GM12878 (cell line): ENCODE measurements at regions not wholly inside any gene's neighbourhood (a gene's known extent, or its start where the extent isn't known, plus 50 kb on each side); places are given as distances from the start of the nearest gene placed in this dataset.
A peak's percentile ranks its signal among the peaks of the same experiment; 100 is the strongest.

ENCODE experiments used
- ATAC-seq: fragments of 200-7000 bp; cut with Tn5 transposase; 3 replicates; pipeline ENCODE4 v1.9.1; 2020; ENCODE audit warnings: mild to moderate bottlenecking, moderate library complexity
- BruUV-seq: library from RNA; stranded (reverse); fragments of 400-500 nt; replicated peaks from 2 replicates; lab custom pipeline; 2021; lab: Mats Ljungman, UMichigan
- CTCF ChIA-PET: fragments of 300-600 bp; sonication (Branson Sonifier 250); formaldehyde crosslinking; extraction: SDS; loops from one replicate; lab custom pipeline; 2021; ENCODE audit warnings: inconsistent platforms; lab: Yijun Ruan, JAX
- POLR2A ChIA-PET: fragments of 350-600 bp; formaldehyde crosslinking; extraction: SDS; loops from one replicate; lab custom pipeline; 2021; ENCODE audit warnings: inconsistent platforms; lab: Charles Lee
- RAD21 ChIA-PET: fragments of 300-600 bp; sonication (Branson Sonifier 250); formaldehyde crosslinking; loops from one replicate; lab custom pipeline; 2023; ENCODE audit warnings: antibody characterized with exemption; ENCODE audit not compliant: unreplicated experiment; lab: Charles Lee
- SMC1A ChIA-PET: fragments of 300-600 bp; sonication (Branson Sonifier 250); formaldehyde crosslinking; loops from one replicate; lab custom pipeline; 2023; ENCODE audit not compliant: unreplicated experiment, uncharacterized antibody; lab: Charles Lee
- DNase-seq: peaks from one replicate; pipeline ENCODE4 v3.0.0-alpha.2; 2011; ENCODE audit warnings: low read depth, low spot score
- FAIRE-seq: peaks from 3 replicates; lab custom pipeline; 2011; peaks lifted over from hg19 to GRCh38; lab: Jason Lieb, UNC
- H2AFZ ChIP-seq: 2 replicates; pipeline ENCODE4 v1.6.0; 2011; ENCODE audit warnings: low read depth, low read length, control low read depth; ENCODE audit not compliant: control insufficient read depth
- H3K27ac ChIP-seq: 2 replicates; pipeline ENCODE4 v1.5.1; 2011; ENCODE audit warnings: control low read depth; ENCODE audit not compliant: control insufficient read depth, insufficient read depth
- H3K27me3 ChIP-seq, 2 experiments: replicated peaks in 1 of 2; 2 replicates each; pipeline versions ENCODE4 v1.6.0 to v1.6.1; 2011; ENCODE audit warnings: low read length in 1 of 2; ENCODE audit not compliant: control insufficient read depth in 2 of 2, insufficient read depth in 2 of 2
- H3K36me3 ChIP-seq, 2 experiments: 2 replicates each; pipeline ENCODE4 v1.5.1; 2011; ENCODE audit warnings: low read length in 1 of 2; ENCODE audit not compliant: control insufficient read depth in 2 of 2, insufficient read depth in 2 of 2
- H3K4me1 ChIP-seq: 2 replicates; pipeline ENCODE4 v1.6.1; 2011; ENCODE audit warnings: mild to moderate bottlenecking, low read length, moderate library complexity, mixed read lengths; ENCODE audit not compliant: control insufficient read depth, insufficient read depth
- H3K4me2 ChIP-seq: 2 replicates; pipeline ENCODE4 v1.6.0; 2011; ENCODE audit warnings: control low read depth; ENCODE audit not compliant: control insufficient read depth, insufficient read depth
- H3K4me3 ChIP-seq: fragments of 200-600 bp; sonication (generic); 2 replicates; pipeline ENCODE4 v1.5.1; 2016
- H3K79me2 ChIP-seq: 2 replicates; pipeline ENCODE4 v1.6.0; 2011; ENCODE audit warnings: low read length; ENCODE audit not compliant: control insufficient read depth, insufficient read depth
- H3K9ac ChIP-seq: 2 replicates; pipeline ENCODE4 v1.8.0; 2011; ENCODE audit warnings: low read length, control low read depth, mixed read lengths; ENCODE audit not compliant: control insufficient read depth, insufficient read depth
- H3K9me3 ChIP-seq: replicated peaks from 3 replicates; pipeline ENCODE4 v1.5.1; 2011; ENCODE audit warnings: mild to moderate bottlenecking, low read length; ENCODE audit not compliant: control insufficient read depth, insufficient read depth
- H4K20me1 ChIP-seq: 2 replicates; pipeline ENCODE4 v1.6.0; 2011; ENCODE audit not compliant: control insufficient read depth, insufficient read depth
- BCL11A ChIP-seq: IDR thresholded peaks from 2 replicates; pipeline ENCODE4 v1.6.1; 2011; ENCODE audit warnings: low read depth, low read length
- BHLHE40 ChIP-seq, 2 experiments: fragments of 450-650 bp in 1 of 2; IDR thresholded peaks; 2 replicates each; pipeline ENCODE4 v1.6.1; 2011 to 2017; ENCODE audit warnings: low read depth in 2 of 2, borderline replicate concordance in 1 of 2, improper control_type of control experiment in 1 of 2, low read length in 1 of 2, mild to moderate bottlenecking in 1 of 2
- CREM ChIP-seq: IDR thresholded peaks from 2 replicates; pipeline ENCODE4 v1.6.1; 2014; ENCODE audit warnings: antibody characterized with exemption, low read depth
- FOXK2 ChIP-seq: fragments of 450-650 bp; IDR thresholded peaks from 2 replicates; pipeline ENCODE4 v1.6.1; 2017; ENCODE audit warnings: mild to moderate bottlenecking, moderate library complexity
- HDAC6 ChIP-seq: fragments of 200-600 bp; sonication (generic); IDR thresholded peaks from one replicate; pipeline ENCODE4 v1.8.0; 2017; ENCODE audit warnings: antibody characterized with exemption; ENCODE audit not compliant: unreplicated experiment
- KLF5 ChIP-seq: fragments of 450-650 bp; IDR thresholded peaks from 2 replicates; pipeline ENCODE4 v1.6.1; 2014; ENCODE audit warnings: mild to moderate bottlenecking; ENCODE audit not compliant: partially characterized antibody
- MTA2 ChIP-seq: fragments of 450-650 bp; IDR thresholded peaks from 2 replicates; pipeline ENCODE4 v1.6.1; 2016; ENCODE audit warnings: low read depth, mild to moderate bottlenecking, moderate library complexity
- POLR2AphosphoS2 ChIP-seq: IDR thresholded peaks from 2 replicates; pipeline ENCODE4 v1.6.1; 2011; ENCODE audit warnings: low read depth, mild to moderate bottlenecking, low read length, improper control_type of control experiment, moderate library complexity
- RUNX3 ChIP-seq: IDR thresholded peaks from 2 replicates; pipeline ENCODE4 v1.6.1; 2012; ENCODE audit warnings: low read length, inconsistent platforms
- SMC3 ChIP-seq: IDR thresholded peaks from 2 replicates; pipeline ENCODE4 v1.6.1; 2011; ENCODE audit warnings: low read length, improper control_type of control experiment, borderline replicate concordance
- TCF12 ChIP-seq: IDR thresholded peaks from 2 replicates; pipeline ENCODE4 v1.6.1; 2011; ENCODE audit warnings: low read depth, mild to moderate bottlenecking, low read length
- WGBS: methylation state at CpG from one replicate; pipeline ENCODE4 v1.1.6; 2016; ENCODE audit warnings: low lambda C conversion rate; ENCODE audit not compliant: insufficient replicate concordance, insufficient coverage; ENCODE audit errors: missing lambda C conversion rate; 5-methylcytosine and 5-hydroxymethylcytosine counted together
- in situ Hi-C: fragments of 300-500 bp; cut with MboI; formaldehyde crosslinking; loops from 9 replicates; pipeline ENCODE4 v1.14.3; 2018; ENCODE audit warnings: mixed read lengths
- intact Hi-C: fragments of 100-400 bp; cut with micrococcal nuclease; formaldehyde crosslinking; loops from one replicate; pipeline ENCODE4 v1.14.2; 2022; ENCODE audit not compliant: unreplicated experiment
- TF ChIP-seq, protein P1 (sequence below): fragments of 150-350 bp; IDR thresholded peaks from 2 replicates; pipeline ENCODE4 v1.6.1; 2014; ENCODE audit warnings: mild to moderate bottlenecking, low read depth, low read length
- TF ChIP-seq, protein P2 (sequence below): fragments of 450-650 bp; formaldehyde crosslinking; IDR thresholded peaks from 2 replicates; pipeline ENCODE4 v1.5.0; 2022; ENCODE audit warnings: mild to moderate bottlenecking, missing genetic modification characterization
- TF ChIP-seq, protein P3 (sequence below): fragments of 450-650 bp; IDR thresholded peaks from 2 replicates; pipeline ENCODE4 v1.6.1; 2017; ENCODE audit warnings: mild to moderate bottlenecking, moderate library complexity

DNA sequence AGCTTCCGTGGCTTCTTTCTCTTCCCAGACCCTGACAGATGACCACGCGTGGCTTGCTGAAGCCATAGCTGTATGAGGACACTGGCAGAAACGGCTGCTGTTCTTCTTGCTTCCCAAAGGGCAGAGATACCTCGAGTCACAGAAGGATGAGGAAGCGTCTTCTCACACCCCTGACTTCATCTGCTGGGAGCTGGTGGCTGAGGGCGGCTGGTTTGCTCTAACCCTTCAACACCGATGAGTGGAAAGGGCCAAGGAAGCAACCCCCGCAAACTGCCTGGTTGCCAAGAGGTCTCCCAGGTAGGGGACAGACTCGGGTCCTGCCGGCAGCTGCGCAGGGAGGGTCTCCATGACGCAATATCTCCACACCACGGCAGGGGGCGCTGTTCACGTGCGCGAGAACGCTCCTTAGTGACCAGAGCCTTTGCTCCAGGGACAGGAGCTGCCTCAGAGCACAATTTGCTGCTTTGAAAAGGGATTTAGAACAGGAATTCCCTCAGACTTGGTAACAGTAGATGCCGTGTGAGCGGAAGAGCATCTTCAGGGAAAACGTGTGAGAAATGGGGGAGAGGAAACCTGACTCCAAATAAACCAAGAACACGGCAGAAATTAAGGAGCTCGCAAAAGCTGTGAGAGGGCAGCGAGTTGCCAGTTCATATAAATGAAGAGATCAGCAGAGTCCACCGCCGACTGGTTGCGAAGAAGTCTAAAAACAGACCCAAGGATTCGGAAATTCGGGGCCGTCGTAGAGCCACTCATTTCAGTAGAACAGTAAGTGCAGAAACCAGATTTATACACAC is 80.2 kb downstream of the ERMARD start:
- DNase-seq = no peak
- no peaks in the 10 kb centered on the region for H3K9me3 ChIP-seq
- no peak overlapping the region for H3K4me3 ChIP-seq
- H3K36me3 ChIP-seq = no peaks in the 10 kb centered on the region
- WGBS = 21% methylated on average over 32 of the region's 32 CpGs
- FAIRE-seq = no peak
- ChIA-PET RAD21 (interaction anchor here (1.0 to 1.9 kb wide), 6 partner anchors 41 to 875 kb away, joined by 3 to 18 read pairs (median 8); no protein-coding TSS in a partner anchor), CTCF (interaction anchor here (0.5 to 4.0 kb wide), 33 partner anchors 10 to 874 kb away, joined by 3 to 40 read pairs (median 4); partner anchors contain the start of gene DLL1), SMC1A (interaction anchor here (0.6 to 4.2 kb wide), 14 partner anchors 10 to 699 kb away, joined by 3 to 25 read pairs (median 4); no protein-coding TSS in a partner anchor), POLR2A (no interaction called here)
- no peaks in the 10 kb centered on the region for H3K79me2 ChIP-seq
- no peaks in the 10 kb centered on the region for H3K27me3 ChIP-seq
- in situ Hi-C loops (loop anchor here (5.0 kb wide), 1 partner anchor 686 kb away; no protein-coding TSS in a partner anchor), intact Hi-C loops (loop anchor here (1.0 to 10.0 kb wide), 3 partner anchors 463 to 699 kb away; partner anchors contain the start of gene DLL1)
- H4K20me1 ChIP-seq = no peaks in the 10 kb centered on the region
- no peak overlapping the region for H2AFZ ChIP-seq
- no peaks in the 10 kb centered on the region for H3K4me1 ChIP-seq
- BruUV-seq = no TSS peak
- H3K4me2 ChIP-seq = no peak overlapping the region
- no peak overlapping the region for H3K27ac ChIP-seq
- H3K9ac ChIP-seq = no peak overlapping the region
- ATAC-seq = peak; percentile 95
- TF ChIP-seq, protein P1, sequence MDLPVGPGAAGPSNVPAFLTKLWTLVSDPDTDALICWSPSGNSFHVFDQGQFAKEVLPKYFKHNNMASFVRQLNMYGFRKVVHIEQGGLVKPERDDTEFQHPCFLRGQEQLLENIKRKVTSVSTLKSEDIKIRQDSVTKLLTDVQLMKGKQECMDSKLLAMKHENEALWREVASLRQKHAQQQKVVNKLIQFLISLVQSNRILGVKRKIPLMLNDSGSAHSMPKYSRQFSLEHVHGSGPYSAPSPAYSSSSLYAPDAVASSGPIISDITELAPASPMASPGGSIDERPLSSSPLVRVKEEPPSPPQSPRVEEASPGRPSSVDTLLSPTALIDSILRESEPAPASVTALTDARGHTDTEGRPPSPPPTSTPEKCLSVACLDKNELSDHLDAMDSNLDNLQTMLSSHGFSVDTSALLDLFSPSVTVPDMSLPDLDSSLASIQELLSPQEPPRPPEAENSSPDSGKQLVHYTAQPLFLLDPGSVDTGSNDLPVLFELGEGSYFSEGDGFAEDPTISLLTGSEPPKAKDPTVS = no peak
- no peak for TF ChIP-seq CREM
- TF ChIP-seq, protein P2, sequence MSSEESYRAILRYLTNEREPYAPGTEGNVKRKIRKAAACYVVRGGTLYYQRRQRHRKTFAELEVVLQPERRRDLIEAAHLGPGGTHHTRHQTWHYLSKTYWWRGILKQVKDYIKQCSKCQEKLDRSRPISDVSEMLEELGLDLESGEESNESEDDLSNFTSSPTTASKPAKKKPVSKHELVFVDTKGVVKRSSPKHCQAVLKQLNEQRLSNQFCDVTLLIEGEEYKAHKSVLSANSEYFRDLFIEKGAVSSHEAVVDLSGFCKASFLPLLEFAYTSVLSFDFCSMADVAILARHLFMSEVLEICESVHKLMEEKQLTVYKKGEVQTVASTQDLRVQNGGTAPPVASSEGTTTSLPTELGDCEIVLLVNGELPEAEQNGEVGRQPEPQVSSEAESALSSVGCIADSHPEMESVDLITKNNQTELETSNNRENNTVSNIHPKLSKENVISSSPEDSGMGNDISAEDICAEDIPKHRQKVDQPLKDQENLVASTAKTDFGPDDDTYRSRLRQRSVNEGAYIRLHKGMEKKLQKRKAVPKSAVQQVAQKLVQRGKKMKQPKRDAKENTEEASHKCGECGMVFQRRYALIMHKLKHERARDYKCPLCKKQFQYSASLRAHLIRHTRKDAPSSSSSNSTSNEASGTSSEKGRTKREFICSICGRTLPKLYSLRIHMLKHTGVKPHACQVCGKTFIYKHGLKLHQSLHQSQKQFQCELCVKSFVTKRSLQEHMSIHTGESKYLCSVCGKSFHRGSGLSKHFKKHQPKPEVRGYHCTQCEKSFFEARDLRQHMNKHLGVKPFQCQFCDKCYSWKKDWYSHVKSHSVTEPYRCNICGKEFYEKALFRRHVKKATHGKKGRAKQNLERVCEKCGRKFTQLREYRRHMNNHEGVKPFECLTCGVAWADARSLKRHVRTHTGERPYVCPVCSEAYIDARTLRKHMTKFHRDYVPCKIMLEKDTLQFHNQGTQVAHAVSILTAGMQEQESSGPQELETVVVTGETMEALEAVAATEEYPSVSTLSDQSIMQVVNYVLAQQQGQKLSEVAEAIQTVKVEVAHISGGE = no peak
- TF ChIP-seq, protein P3, sequence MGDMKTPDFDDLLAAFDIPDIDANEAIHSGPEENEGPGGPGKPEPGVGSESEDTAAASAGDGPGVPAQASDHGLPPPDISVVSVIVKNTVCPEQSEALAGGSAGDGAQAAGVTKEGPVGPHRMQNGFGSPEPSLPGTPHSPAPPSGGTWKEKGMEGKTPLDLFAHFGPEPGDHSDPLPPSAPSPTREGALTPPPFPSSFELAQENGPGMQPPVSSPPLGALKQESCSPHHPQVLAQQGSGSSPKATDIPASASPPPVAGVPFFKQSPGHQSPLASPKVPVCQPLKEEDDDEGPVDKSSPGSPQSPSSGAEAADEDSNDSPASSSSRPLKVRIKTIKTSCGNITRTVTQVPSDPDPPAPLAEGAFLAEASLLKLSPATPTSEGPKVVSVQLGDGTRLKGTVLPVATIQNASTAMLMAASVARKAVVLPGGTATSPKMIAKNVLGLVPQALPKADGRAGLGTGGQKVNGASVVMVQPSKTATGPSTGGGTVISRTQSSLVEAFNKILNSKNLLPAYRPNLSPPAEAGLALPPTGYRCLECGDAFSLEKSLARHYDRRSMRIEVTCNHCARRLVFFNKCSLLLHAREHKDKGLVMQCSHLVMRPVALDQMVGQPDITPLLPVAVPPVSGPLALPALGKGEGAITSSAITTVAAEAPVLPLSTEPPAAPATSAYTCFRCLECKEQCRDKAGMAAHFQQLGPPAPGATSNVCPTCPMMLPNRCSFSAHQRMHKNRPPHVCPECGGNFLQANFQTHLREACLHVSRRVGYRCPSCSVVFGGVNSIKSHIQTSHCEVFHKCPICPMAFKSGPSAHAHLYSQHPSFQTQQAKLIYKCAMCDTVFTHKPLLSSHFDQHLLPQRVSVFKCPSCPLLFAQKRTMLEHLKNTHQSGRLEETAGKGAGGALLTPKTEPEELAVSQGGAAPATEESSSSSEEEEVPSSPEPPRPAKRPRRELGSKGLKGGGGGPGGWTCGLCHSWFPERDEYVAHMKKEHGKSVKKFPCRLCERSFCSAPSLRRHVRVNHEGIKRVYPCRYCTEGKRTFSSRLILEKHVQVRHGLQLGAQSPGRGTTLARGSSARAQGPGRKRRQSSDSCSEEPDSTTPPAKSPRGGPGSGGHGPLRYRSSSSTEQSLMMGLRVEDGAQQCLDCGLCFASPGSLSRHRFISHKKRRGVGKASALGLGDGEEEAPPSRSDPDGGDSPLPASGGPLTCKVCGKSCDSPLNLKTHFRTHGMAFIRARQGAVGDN = no peak
- 0 out of 2 replicates have a peak, but pooled peaks have one; percentile 18 for TF ChIP-seq TCF12
- no peak for TF ChIP-seq HDAC6
- 0 out of 4 replicates have a peak, but pooled peaks have one; percentile 9 to 19 for TF ChIP-seq BHLHE40 (IDR thresholded peaks at IDR 0.05; ENCODE audit: borderline replicate concordance in 1 of 2, low read depth in 2 of 2, low read length in 1 of 2)
- TF ChIP-seq FOXK2 = no peak
- no peak for TF ChIP-seq BCL11A
- peak; percentile 88 for TF ChIP-seq SMC3
- TF ChIP-seq KLF5 = no peak
- TF ChIP-seq RUNX3 = no peak
- no peak for TF ChIP-seq POLR2AphosphoS2
- no peak for TF ChIP-seq MTA2
